ENCODE measurements at regions not wholly inside any gene's neighbourhood (a gene's known extent, or its start where the extent isn't known, plus 50 kb on each side); places are given as distances from the start of the nearest gene placed in this dataset.
A peak's percentile ranks its signal among the peaks of the same experiment; 100 is the strongest.
"Not testable (repeated sequence)": the region's sequence is repeated elsewhere in the genome, so short reads cannot be mapped to it uniquely, and the experiment has no call there.

DNA sequence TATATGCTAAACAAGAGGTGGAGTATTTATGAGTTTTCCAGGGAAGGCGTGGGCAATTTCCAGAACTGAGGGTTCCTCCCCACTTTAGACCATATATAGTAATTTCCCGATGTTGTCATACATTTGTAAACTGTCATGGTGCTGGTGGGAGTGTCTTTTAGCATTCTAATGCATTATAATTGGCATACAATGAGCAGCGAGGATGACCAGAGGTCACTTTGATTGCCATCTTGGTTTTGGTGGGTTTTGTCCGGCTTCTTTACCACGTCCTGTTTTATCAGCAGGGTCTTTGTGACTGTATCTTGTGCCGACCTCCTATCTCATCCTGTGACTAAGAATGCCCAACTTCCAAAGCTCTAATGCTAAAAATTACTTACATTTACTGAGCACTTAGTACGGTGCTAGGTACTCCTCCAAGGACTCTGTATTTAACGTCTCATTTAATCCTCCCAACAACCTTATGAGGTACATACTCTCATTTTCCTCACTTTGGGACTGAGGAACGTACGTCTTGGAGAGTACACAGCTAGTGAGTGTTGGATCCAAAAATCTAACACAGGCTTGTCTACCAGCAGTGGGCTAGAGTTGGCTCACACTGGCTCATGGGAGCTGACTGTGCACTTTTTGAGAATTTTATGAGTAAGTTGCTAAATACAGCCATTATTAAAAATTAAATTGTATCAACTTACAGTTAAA, 144.8 kb upstream of the NEBL start:
- DNase-seq: no peak

GRCh38 chr10:21039721-21040120, 142.6 kb upstream of the NEBL start:
- DNase-seq: no peak

- no peak for DNase-seq
Measured at GRCh38 chr10:21036757-21037156, 139.6 kb upstream of the NEBL start.

- DNase-seq: not testable (repeated sequence)
Measured at GRCh38 chr10:21034770-21035169, 137.7 kb upstream of the NEBL start.

DNA sequence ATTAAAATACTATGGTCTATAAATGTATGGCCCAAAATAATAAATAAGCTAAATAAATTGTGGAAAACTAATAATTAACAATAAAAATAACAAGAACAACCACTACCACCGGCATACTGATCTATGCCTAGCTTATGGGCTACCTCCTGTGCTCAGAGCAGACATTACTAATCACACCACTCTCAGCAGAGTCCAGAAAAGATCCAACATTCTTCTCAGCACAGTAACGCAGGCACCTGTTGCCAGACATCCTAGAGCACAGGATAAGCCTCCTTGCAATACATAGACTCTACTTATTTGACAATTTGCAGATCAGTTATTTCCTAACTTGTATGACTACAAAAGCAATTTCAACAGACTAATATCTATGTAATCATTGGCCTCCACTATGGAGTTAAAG, 137.1 kb upstream of the NEBL start:
- DNase-seq: no peak

DNA sequence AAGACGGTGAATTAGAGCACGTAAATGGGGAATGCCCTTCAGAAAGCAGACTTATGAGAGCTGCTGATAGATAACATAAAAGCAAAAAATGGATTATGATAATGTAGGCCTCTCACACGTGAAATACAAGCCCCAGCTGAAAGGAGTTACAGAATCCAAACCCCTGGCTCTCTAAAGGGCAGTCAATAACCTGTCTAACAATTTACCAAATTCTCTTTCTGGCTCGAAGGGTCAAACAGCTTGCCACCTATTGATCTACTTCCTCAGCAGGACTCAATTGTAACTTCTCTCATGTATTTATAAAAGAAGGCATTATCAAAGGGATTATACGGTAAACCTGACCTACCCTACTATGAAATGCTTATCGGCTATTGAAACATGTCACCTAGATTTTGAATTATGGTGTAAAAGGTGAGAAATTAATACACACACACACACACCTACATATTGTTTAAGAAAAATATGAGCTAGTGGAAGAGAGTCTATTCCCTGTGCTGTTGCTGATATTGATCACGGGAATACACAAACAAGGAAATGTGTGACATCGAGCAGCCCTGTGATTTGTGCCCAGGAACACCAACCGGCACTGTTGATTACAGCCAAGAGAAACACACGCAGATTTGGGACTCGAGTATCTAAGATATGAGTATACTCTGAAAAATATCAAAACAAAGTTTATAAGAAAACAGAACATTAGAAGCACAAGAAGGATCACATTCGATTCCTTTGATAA, 135.6 kb upstream of the NEBL start:
- DNase-seq: no peak

- no peak for DNase-seq
Measured at GRCh38 chr10:21031232-21031795, 134.2 kb upstream of the NEBL start.

DNA sequence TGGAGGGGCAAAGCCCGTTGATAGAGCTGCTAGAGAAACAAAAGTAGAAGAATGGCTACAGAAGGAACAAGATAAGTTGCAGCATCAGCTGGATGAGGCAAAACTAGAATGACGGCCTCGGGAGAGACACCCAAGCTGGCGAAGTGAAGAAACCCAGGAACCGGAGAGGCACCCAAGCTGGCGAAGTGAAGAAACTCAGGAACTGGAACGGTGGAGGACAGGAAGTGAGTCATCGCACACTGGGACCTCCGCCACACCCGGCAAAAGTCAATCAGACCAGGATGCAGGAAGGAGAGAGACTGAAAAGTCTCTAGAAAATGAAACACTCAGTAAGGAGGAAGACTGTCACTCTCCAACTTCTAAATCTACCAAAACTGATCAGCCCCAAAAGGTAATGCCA, 133.0 kb upstream of the NEBL start:
- DNase-seq: no peak

- no peak for DNase-seq
Measured at GRCh38 chr10:21022821-21023220, 125.7 kb upstream of the NEBL start.

DNA sequence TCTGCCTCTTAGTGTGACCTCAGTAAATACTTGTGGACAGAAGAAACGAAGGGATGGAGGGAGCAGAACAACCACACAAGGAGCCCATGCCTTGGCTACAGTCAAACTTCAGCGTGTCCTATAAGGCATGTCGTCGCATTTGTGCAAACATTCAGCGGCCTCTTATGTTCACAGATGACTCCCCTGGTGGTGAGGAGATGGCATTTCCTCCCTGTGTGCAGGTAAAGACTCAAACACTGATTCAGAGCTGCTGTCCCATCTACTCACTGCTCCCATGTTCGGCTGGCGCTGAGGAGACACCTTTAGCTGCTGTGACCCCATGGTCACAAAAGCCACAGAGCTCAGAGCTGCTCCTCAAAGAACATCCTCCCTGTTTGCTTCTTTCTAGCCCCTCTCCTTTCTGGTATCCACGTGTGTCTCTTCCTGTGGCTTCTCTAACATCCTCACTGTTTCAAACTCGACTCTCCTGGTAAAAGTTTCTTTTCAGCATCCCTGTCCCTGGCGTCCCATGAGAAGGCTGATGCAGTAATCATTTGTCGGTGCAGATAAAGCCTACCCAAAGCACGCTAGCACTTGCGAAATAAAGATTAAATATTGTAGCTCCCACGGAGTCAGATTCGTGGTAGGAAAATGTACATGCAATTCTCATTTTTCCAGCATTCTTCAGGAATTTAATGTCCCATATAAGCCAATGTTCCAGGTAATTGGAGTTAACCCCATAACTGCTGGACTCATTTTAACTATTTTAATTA, 124.9 kb upstream of the NEBL start:
- DNase-seq: no peak

- DNase-seq: no peak
Measured at GRCh38 chr10:21021231-21021630, 124.1 kb upstream of the NEBL start.

DNA sequence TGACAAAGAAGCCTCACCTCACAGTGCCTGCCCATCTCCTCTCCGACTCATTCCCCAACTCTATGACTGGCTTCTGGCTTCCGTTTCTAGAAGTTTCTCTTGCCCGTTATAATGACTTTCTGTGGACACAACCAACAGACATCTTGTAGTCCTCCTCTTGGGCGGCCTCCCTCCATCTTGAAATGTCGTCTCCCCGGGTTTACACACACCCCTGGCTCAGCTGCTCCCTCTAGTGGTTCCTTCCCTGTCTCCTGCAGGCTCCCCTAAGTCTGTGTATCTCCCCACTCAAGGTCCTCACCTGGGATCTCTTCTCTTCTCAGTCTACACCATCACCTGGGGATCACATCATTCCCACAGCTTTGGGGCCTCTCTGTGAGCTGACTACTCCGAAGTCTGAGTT, 123.4 kb upstream of the NEBL start:
- peak; percentile 13 for DNase-seq

- DNase-seq: no peak
Measured at GRCh38 chr10:21019436-21019835, 122.3 kb upstream of the NEBL start.

DNA sequence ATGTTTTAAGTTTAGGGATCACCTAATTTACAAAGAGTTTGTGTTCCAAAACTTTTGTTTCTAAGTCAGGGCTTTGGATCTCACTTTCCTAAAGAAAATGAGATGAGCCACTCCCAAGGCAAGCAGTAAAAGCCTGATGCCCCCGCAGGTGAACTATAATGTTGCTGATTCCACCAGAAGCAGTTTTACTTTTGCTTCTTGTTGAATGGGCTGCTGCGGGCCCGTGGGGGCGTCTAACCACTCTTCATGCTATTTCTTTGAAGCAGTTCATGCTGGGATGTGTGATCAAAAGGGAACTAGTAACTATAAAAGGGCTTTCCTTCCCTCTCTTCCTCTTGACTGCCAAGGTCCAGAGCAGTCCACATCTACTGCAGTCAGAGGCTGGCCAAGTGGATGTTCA, 118.7 kb upstream of the NEBL start:
- DNase-seq: no peak

GRCh38 chr10:21014141-21014540, 117.0 kb upstream of the NEBL start:
- no peak for DNase-seq

GRCh38 chr10:21011433-21012018, 114.4 kb upstream of the NEBL start:
- DNase-seq: no peak

- no peak for DNase-seq
Measured at GRCh38 chr10:21010615-21011014, 113.5 kb upstream of the NEBL start.

DNA sequence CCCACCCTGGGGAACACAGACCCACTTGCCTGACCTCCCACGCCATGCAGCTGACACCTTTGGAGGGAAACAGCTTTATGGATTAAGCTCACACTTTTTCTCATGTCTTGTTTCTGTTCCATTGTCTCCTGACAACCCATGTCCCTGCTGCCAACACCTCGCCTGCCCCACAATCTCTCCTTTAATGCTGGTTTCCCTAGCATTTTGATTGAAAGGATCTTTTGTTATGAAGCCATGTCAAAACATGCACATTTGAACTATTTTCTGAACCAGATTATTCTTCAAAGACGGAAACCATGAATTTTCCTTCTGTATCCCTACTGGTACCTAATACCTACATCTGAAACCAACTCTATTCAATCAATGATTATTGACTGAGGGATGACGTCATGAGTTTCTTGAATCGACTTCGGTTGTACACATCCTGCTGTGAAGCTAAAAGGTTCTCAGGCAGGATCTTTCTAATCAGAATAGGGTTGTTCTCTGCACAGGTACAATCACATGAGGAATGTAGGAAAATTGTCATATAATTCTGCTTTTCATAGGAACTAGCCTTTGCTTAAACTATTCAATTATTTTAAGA, 106.2 kb upstream of the NEBL start:
- DNase-seq: no peak

DNA sequence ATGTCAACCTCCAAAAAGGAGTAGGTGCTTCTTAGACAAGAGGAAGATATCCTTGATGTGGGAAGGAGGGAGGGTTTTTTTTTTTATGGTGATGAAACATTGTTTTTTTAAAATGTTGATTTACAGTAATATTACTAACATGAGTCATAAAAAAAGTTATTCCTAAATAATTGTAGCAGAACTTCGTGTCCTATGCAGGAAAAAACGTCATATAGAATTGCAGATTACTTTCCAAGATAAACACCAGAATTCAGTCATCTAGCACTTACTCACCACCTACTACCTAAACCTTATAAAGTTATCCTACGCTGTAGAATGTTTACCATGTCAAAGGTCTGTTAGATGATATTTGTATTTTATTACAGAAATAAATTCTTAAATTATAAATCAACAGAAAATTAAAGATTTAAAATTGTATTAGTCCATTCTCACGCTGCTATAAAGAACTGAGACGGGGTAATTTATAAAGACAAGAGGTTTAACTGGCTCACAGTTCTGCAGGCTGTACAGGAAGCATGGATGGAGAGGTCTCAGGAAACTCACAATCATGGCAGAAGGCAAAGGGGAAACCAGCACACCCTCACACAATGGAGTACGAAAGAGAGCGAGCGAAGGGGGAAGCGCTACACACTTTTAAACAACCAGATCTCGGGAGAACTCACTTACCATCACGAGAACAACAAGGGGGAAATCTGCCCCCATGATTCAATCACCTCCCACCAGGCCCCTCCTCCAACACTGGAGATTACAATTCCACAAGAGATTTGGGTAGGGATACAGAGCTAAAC, 105.2 kb upstream of the NEBL start:
- DNase-seq: no peak

DNA sequence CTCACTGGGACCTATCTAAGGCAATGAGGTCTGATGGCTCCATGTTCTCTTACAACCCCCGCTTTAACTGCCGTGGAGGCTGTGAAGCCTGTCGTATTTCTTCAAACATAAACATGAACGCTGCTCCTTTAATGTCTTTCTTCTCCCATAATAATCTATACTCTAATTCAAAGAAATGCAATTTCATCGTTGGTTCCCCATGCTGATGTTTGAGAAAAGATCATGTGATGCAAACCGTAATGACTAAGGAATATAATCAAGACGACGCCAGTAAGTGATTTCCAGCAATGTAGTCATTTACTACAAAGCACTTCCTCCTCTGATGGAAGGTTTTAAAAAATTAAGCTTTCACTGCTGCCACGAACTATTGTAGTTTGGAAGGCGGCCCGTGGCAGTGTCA, 102.6 kb upstream of the NEBL start:
- DNase-seq: no peak

DNA sequence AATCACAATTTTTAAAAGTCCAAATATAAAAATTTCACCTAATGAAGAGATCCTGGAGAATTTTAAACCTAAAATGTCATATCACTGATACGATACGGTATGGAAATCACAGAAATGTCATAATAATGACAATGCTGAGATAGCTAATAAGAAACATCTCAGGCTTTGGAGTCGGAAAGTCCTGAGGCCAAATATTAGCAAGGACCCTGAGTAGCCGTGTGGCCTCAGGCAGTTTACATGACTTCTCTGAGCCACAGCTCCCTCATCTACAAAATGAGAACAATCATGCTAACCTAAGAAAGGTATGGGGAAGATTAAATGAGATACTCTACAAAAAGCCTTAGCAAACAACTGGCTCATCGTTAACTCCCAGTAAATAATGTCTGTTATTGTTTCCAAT, 100.9 kb upstream of the NEBL start:
- no peak for DNase-seq
